Ishikawa (cell line): ENCODE measurements at regions not wholly inside any gene's neighbourhood (a gene's known extent, or its start where the extent isn't known, plus 50 kb on each side); places are given as distances from the start of the nearest gene placed in this dataset.

Experiments
- CEBPB ChIP-seq: IDR thresholded peaks from 2 replicates; pipeline ENCODE4 v1.6.1; 2012
- CREB1 ChIP-seq: IDR thresholded peaks from 2 replicates; pipeline ENCODE4 v1.6.1; 2012; ENCODE audit warnings: low read depth
- EP300 ChIP-seq: IDR thresholded peaks from 2 replicates; pipeline ENCODE4 v1.6.1; 2012; ENCODE audit warnings: borderline replicate concordance
- FOXM1 ChIP-seq: IDR thresholded peaks from 2 replicates; pipeline ENCODE4 v1.6.1; 2012; ENCODE audit warnings: low read depth, borderline replicate concordance
- MAX ChIP-seq: IDR thresholded peaks from 2 replicates; pipeline ENCODE4 v1.6.1; 2012
- NFIC ChIP-seq: IDR thresholded peaks from 2 replicates; pipeline ENCODE4 v1.6.1; 2012
- RAD21 ChIP-seq: IDR thresholded peaks from 2 replicates; pipeline ENCODE4 v1.6.1; 2012; ENCODE audit warnings: low read depth
- REST ChIP-seq: IDR thresholded peaks from 2 replicates; pipeline ENCODE4 v1.6.1; 2012; ENCODE audit warnings: low read depth, mild to moderate bottlenecking
- TAF1 ChIP-seq: IDR thresholded peaks from 2 replicates; pipeline ENCODE4 v1.6.1; 2012; ENCODE audit warnings: low read depth, mild to moderate bottlenecking
- TCF12 ChIP-seq: IDR thresholded peaks from 2 replicates; pipeline ENCODE4 v1.6.1; 2012; ENCODE audit warnings: low read depth
- TEAD4 ChIP-seq: IDR thresholded peaks from 2 replicates; pipeline ENCODE4 v1.6.1; 2012
- USF1 ChIP-seq: IDR thresholded peaks from 2 replicates; pipeline ENCODE4 v1.6.1; 2012
- YY1 ChIP-seq: IDR thresholded peaks from 2 replicates; pipeline ENCODE4 v1.6.1; 2012; ENCODE audit warnings: low read depth
- ZBTB7A ChIP-seq: IDR thresholded peaks from 2 replicates; pipeline ENCODE4 v1.6.1; 2012; ENCODE audit warnings: low read depth

DNA sequence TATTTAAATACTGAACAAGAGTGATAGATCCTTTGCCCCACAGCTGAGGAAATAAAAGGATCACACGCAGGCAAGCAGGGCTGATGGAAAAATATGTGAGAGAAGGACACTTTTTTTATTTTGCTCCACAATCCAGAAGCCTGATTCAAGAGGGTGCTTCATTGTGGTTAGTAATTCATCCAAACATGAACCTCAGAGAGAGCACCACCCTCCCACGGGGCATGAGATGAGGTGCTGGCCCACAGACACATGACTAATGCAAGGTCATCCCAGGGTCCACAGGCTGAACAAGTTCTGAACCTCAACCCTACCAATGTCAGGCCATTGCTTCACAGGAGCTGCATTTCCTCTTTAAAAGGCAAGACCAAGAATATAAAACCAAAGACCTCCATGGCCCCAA, 239.6 kb downstream of the MREG start:
- no peak for TF ChIP-seq CREB1
- TF ChIP-seq REST: no peak

DNA sequence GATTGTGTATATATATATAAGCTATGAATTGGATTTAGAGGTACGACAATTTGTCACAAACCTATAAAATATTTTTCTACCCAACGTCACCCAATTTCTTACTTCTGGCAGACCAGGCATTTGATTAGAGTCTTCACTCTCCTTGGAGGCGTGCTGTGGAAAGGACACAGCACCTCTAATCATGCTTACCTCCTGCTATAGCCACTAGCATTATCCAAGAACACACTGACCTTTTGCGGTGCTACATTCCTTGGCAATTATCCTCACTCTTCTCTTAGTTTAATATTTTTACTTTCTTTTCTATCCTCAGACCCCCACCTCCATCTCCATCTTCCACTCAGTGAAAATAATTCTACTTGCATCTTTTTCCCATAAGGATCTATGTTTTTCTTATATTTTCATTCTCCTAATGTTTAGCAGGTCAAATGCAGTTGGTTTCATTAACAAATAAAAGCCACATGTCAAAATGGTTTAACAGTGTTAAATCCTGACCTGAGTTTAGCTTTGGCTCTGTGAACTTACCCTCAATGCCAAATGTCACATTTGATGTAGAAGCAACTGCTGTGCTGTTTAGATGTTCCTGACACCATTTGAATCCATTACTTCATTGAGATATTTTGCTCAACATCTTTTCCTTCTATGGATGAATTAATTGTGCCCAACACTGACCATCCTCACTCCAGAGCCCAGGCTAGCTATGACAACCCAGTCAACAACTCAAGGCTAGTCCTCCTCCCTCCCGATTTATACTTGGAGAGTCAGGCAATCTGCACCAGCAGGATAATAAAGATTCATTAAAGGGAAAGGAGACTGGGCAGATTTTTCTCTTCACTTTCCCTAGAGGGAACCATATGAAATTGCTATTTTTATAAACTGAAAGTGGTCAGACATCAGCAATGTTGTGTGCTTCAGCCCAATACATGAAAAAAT, 240.5 kb downstream of the MREG start:
- no peak for TF ChIP-seq CEBPB
- TF ChIP-seq RAD21: no peak
- no peak for TF ChIP-seq USF1
- no peak for TF ChIP-seq YY1
- TF ChIP-seq TCF12: no peak

GRCh38 chr2:215772003-215772402, 241.3 kb downstream of the MREG start:
- TF ChIP-seq CEBPB (no peak), TAF1 (no peak), FOXM1 (no peak), RAD21 (no peak), NFIC (no peak), MAX (no peak), USF1 (no peak)

DNA sequence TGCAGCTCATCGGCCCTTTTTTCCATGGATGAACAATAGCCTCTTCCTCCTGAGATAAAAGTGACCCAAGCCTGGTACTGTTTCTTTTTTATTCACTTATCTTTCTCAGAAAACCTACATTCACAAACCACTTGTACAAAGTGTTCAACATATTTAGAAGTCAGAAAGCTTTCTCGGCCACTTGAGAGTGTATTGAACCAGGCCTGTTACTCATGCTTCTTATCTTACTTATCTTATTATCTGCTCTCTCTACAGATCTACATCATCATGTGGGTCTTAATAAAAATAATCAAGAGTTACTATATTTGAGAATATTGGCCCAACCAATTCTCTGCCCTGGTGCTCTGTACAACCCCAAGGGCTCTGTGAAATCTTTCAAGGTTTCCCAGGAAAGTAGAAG, 242.1 kb downstream of the MREG start:
- TF ChIP-seq REST: no peak
- no peak for TF ChIP-seq FOXM1

DNA sequence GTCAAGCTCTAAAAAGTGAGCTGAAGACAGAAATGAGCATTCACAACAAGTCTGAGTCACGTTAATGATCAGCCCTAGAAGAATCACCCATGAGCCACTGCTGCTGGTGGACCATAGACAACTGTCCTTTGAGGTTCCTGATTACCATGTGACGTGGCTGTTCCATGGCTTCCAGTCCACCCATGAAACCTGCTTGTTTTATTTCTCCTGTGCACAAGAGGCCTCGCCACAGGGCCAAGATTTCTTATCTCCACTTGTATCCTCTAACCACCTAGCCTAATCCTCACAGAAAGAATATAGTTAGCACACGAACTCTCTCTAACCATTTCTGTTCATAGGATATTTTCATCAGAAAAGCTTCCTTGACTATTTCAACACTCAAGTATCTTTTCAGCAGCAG, 242.7 kb downstream of the MREG start:
- TF ChIP-seq REST: no peak
- no peak for TF ChIP-seq RAD21
- no peak for TF ChIP-seq MAX
- no peak for TF ChIP-seq EP300
- TF ChIP-seq USF1: no peak
- TF ChIP-seq ZBTB7A: no peak
- no peak for TF ChIP-seq YY1
- TF ChIP-seq FOXM1: no peak
- TF ChIP-seq TEAD4: no peak
